Nephron progenitor cell (in vitro differentiated cells): ENCODE measurements at regions not wholly inside any gene's neighbourhood (a gene's known extent, or its start where the extent isn't known, plus 50 kb on each side); places are given as distances from the start of the nearest gene placed in this dataset.

Experiments
- DNase-seq: peaks from one replicate; pipeline ENCODE4 v3.0.0; 2021
- H3K27ac Mint-ChIP-seq: 2 replicates; pipeline ENCODE4 v1.8.0; 2021; ENCODE audit warnings: mild to moderate bottlenecking, moderate library complexity, mixed read lengths
- H3K27me3 Mint-ChIP-seq: 2 replicates; pipeline ENCODE4 v1.8.0; 2021; ENCODE audit warnings: mild to moderate bottlenecking, low read depth, mixed read lengths; ENCODE audit not compliant: poor library complexity
- H3K36me3 Mint-ChIP-seq: 2 replicates; pipeline ENCODE4 v1.8.0; 2021; ENCODE audit warnings: low read depth, mixed read lengths
- H3K4me1 Mint-ChIP-seq: 2 replicates; pipeline ENCODE4 v1.8.0; 2021; ENCODE audit warnings: mixed read lengths
- H3K4me3 Mint-ChIP-seq: 2 replicates; pipeline ENCODE4 v1.8.0; 2021; ENCODE audit warnings: mild to moderate bottlenecking, moderate library complexity, mixed read lengths
- H3K9me3 Mint-ChIP-seq: 2 replicates; pipeline ENCODE4 v1.8.0; 2021; ENCODE audit warnings: mild to moderate bottlenecking, moderate library complexity, mixed read lengths
- TF ChIP-seq, protein P1 (sequence below): fragments of 200-600 bp; sonication (generic); IDR thresholded peaks from 2 replicates; pipeline ENCODE4 v1.5.0; 2021; ENCODE audit warnings: antibody characterized with exemption

DNA sequence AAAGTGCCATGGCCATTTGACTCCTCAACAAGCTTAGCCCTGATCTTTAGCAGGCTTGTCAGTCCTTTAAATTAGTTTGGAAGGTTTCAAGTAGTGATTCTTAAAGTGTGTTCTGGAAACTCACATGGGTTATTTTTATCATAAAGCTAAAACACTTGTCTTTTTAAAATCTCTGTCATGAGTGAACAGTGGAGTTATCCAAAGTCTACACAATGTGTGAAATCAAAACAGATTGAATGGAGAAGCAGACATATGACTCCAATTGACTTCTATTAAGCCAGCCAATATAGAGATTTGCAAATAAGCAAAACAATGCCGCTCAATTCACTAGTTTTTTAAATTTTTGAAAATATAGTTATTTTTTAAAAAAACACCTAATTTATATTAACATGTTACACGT lies 53.3 kb upstream of the SORCS3 start:
- Mint-ChIP-seq H3K27ac (no peak overlapping the region), H3K27me3 (peaks cover 9% of the 10 kb centered on the region), H3K4me3 (no peak overlapping the region), H3K36me3 (no peaks in the 10 kb centered on the region), H3K9me3 (peaks cover 8% of the 10 kb centered on the region), H3K4me1 (peaks cover 23% of the 10 kb centered on the region)
- TF ChIP-seq, protein P1, sequence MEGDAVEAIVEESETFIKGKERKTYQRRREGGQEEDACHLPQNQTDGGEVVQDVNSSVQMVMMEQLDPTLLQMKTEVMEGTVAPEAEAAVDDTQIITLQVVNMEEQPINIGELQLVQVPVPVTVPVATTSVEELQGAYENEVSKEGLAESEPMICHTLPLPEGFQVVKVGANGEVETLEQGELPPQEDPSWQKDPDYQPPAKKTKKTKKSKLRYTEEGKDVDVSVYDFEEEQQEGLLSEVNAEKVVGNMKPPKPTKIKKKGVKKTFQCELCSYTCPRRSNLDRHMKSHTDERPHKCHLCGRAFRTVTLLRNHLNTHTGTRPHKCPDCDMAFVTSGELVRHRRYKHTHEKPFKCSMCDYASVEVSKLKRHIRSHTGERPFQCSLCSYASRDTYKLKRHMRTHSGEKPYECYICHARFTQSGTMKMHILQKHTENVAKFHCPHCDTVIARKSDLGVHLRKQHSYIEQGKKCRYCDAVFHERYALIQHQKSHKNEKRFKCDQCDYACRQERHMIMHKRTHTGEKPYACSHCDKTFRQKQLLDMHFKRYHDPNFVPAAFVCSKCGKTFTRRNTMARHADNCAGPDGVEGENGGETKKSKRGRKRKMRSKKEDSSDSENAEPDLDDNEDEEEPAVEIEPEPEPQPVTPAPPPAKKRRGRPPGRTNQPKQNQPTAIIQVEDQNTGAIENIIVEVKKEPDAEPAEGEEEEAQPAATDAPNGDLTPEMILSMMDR: no peak
- DNase-seq: no peak

DNA sequence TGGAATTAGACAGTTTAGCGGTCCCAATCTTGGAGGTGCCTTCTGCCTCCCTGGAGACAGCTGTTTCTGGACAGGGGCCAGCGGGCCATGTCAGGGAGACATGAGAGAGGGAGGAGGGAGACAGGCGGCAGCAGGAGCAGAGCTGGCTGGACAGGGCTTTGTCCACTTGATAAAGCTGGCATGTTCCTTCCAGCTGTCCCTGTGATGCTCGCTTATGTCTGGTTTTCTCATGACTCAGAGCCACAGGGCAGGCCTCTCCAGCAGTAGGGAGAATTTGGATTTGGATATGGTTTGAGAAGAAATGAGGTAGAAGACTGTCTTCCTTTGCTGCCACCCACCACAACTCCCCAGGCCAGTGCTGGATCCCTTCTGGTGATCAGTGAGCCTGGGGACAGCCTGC lies 51.7 kb upstream of the SORCS3 start:
- Mint-ChIP-seq H3K4me3 (no peak overlapping the region), H3K27me3 (peaks cover 4% of the 10 kb centered on the region), H3K36me3 (no peaks in the 10 kb centered on the region), H3K4me1 (peaks cover 23% of the 10 kb centered on the region), H3K27ac (peak overlapping the region; percentile 34), H3K9me3 (peaks cover 2% of the 10 kb centered on the region)
- TF ChIP-seq, protein P1: no peak
- DNase-seq: no peak

DNA sequence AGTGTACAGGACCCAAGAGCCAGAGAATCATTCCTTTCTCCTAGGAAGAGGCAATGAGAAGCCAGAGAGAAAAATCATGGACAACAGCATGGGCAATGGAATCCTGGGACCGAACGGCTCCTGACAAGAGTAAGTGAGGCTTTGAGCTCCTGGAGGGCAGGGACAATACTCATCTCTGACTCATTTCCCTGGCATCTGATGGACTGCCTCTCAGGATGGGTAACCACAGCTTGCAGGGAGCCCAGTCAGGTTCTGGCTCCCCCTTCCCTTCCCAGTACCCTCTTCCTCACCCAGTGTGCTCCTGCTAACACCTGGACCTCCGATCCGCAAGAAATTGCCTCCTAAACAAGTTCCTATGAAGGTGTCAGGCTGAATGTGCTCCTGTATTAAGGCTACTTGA lies 51.2 kb upstream of the SORCS3 start:
- DNase-seq: no peak
- no peak overlapping the region for H3K4me3 Mint-ChIP-seq
- H3K27ac Mint-ChIP-seq: no peak overlapping the region
- TF ChIP-seq, protein P1: no peak
- no peaks in the 10 kb centered on the region for H3K9me3 Mint-ChIP-seq
- no peaks in the 10 kb centered on the region for H3K36me3 Mint-ChIP-seq
- peaks cover 23% of the 10 kb centered on the region for H3K4me1 Mint-ChIP-seq
- H3K27me3 Mint-ChIP-seq: peaks cover 4% of the 10 kb centered on the region
